ENCODE measurements at regions not wholly inside any gene's neighbourhood (a gene's known extent, or its start where the extent isn't known, plus 50 kb on each side); places are given as distances from the start of the nearest gene placed in this dataset.

DNA sequence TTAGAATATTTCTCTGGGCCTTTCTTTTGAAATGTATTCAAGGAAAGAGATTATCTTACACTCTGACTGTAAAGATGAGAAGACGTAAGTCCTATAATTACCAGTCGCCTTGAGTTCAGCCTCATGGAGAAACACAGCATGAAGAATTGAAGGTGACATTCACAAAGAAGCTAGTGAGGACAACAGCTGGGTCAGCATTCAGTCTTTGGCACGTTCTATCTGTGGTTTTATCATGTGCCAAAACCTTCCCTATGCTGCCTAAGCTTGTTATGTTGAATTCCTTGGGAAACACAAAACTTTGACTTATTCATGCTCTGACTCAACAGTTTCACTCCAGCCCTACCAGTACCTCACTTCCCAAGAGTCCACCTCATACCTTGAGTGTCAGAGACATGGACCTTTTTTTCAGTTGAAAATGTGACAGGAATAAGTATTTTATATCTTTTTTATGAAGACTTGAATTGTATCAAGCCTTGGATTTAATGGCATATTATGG lies 198.8 kb upstream of the KIRREL3 start:
- TF ChIP-seq, protein P1, sequence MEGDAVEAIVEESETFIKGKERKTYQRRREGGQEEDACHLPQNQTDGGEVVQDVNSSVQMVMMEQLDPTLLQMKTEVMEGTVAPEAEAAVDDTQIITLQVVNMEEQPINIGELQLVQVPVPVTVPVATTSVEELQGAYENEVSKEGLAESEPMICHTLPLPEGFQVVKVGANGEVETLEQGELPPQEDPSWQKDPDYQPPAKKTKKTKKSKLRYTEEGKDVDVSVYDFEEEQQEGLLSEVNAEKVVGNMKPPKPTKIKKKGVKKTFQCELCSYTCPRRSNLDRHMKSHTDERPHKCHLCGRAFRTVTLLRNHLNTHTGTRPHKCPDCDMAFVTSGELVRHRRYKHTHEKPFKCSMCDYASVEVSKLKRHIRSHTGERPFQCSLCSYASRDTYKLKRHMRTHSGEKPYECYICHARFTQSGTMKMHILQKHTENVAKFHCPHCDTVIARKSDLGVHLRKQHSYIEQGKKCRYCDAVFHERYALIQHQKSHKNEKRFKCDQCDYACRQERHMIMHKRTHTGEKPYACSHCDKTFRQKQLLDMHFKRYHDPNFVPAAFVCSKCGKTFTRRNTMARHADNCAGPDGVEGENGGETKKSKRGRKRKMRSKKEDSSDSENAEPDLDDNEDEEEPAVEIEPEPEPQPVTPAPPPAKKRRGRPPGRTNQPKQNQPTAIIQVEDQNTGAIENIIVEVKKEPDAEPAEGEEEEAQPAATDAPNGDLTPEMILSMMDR (IDR thresholded peaks at IDR 0.05; ENCODE audit: extremely low read depth in 1 of 2, insufficient read depth in 1 of 2, low read depth in 1 of 2, low read length in 2 of 2), result no peak
- TF ChIP-seq POLR2A (IDR thresholded peaks at IDR 0.05; ENCODE audit: low read depth, low read length), result no peak
- no peak for TF ChIP-seq MYC (IDR thresholded peaks at IDR 0.05; ENCODE audit: low read depth, low read length)
- TF ChIP-seq EZH2 (IDR thresholded peaks at IDR 0.05; ENCODE audit: borderline replicate concordance, low read depth, low read length, severe bottlenecking), result no peak
- no peak for TF ChIP-seq FOS (IDR thresholded peaks at IDR 0.05; ENCODE audit: borderline replicate concordance, insufficient read depth, low read length)
- TF ChIP-seq POLR2AphosphoS5 (IDR thresholded peaks at IDR 0.05; ENCODE audit: insufficient read depth, low read depth, low read length), result no peak
- TF ChIP-seq MAX (IDR thresholded peaks at IDR 0.05; ENCODE audit: insufficient read depth, insufficient read length), result no peak

Measured in endothelial cell of umbilical vein (primary cell).